Fibroblast of lung (primary cell): ENCODE measurements at regions not wholly inside any gene's neighbourhood (a gene's known extent, or its start where the extent isn't known, plus 50 kb on each side); places are given as distances from the start of the nearest gene placed in this dataset.

Source experiments
- CTCF ChIP-seq, 2 donors: IDR thresholded peaks in 1 of 2; conservative IDR thresholded peaks in 1 of 2; 1 replicate in 1 of 2; 2 replicates in 1 of 2; pipeline ENCODE4 v1.5.1; 2011 to 2012; ENCODE audit warnings: low read length in 2 of 2, control low read depth in 1 of 2, inconsistent platforms in 1 of 2, low read depth in 1 of 2, mild to moderate bottlenecking in 1 of 2
- EZH2 ChIP-seq: IDR thresholded peaks from 2 replicates; pipeline ENCODE4 v1.5.1; 2012; ENCODE audit warnings: low read length, control low read depth, mild to moderate bottlenecking; ENCODE audit errors: missing control alignments

- TF ChIP-seq CTCF (conservative IDR thresholded peaks at IDR 0.05 in 1 of 2, IDR thresholded peaks at IDR 0.05 in 1 of 2; ENCODE audit: low read depth in 1 of 2, low read length in 2 of 2) (no peak), EZH2 (no peak)
Observed at GRCh38 chr11:111107501-111107900, 138.0 kb upstream of the POU2AF2 start.
